Transverse colon (tissue), 4 donors: ENCODE measurements at regions not wholly inside any gene's neighbourhood (a gene's known extent, or its start where the extent isn't known, plus 50 kb on each side); places are given as distances from the start of the nearest gene placed in this dataset.

Source experiments
- CTCF ChIP-seq, 5 experiments: fragments of 200-600 bp in 3 of 5; fragments of 450-650 bp in 2 of 5; sonication (generic) in 3 of 5; IDR thresholded peaks; 1 replicate in 2 of 5; 2 replicates in 3 of 5; pipeline ENCODE4 v1.5.1; 2016 to 2017; ENCODE audit warnings: antibody characterized with exemption in 5 of 5, inconsistent platforms in 3 of 5, mild to moderate bottlenecking in 2 of 5, moderate library complexity in 1 of 5
- EP300 ChIP-seq: sonication (generic); formaldehyde crosslinking; IDR thresholded peaks from one replicate; pipeline ENCODE4 v1.6.1; 2017; ENCODE audit warnings: antibody characterized with exemption, low read depth
- POLR2A ChIP-seq: fragments of 450-650 bp; IDR thresholded peaks from one replicate; pipeline ENCODE4 v1.6.1; 2016; ENCODE audit warnings: antibody characterized with exemption, mild to moderate bottlenecking, moderate library complexity
- POLR2AphosphoS5 ChIP-seq, 3 donors: sonication (generic); formaldehyde crosslinking; IDR thresholded peaks; one replicate each; pipeline ENCODE4 v1.6.1; 2016; ENCODE audit warnings: antibody characterized with exemption in 3 of 3

DNA sequence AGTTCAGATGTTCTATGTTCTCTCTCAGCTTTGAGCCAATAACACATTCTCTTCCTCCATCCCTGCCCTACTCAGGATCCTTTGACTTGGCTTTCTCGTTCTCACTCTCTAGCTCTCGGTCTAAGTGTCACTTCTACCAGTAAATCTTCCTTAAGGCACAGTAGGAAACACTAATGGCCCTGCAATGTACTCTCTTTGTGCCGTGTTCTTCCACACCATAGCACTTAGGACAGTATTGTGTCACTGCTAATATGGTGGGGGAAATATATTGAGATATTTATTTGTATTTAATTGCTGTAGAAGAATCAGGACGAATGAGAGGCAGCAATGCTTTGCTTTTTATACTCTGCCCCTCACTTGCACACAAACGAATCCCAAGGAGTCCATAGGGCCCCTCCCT is 493.1 kb downstream of the SHISA9 start:
- TF ChIP-seq CTCF (IDR thresholded peaks at IDR 0.05) (no peak), POLR2A (no peak), EP300 (no peak), POLR2AphosphoS5 (IDR thresholded peaks at IDR 0.05) (no peak)
